LNCAP (cell line): ENCODE measurements at regions not wholly inside any gene's neighbourhood (a gene's known extent, or its start where the extent isn't known, plus 50 kb on each side); places are given as distances from the start of the nearest gene placed in this dataset.

Experiments
- CTCF ChIP-seq: fragments of 450-650 bp; IDR thresholded peaks from 2 replicates; pipeline ENCODE4 v1.5.1; 2017; ENCODE audit warnings: mild to moderate bottlenecking

DNA sequence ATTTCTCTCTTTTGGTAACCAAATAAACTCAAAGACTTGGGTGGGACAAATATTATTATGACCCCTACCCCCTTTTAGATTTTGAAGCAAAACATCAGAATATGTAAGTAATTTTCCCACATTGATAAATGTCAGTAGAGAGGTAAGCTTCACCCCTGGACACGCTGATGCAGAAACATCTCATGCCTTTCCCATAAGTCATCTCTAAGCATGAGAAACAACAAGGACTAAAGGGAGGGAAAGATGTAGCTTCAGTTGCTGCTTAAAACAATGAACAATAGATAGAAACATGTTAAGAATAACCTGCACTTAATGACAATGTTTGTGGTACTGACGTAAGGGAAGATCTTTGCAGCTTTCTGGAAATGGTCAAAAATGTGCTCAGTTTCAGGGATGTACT, 56.3 kb upstream of the SLC8A3 start:
- no peak for TF ChIP-seq CTCF

DNA sequence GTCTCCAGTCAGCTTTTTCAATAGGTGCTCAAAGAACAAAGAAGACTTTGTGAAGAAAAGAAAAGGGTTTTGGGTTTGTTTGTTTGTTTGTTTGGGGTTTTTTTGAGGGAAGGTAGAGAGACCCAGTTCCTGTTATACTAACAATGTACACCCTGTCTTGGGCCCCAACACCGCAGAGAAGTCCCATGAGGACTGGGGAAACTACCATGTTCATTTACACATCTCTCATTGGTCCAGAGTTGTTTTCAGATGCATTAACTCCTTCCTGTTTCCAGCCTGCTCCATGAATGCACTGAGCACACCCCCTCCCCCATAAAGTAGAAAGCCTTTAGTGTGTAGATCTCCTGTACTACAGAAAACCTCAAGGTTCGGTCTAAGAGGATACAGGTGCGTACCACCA, 51.1 kb upstream of the SLC8A3 start:
- no peak for TF ChIP-seq CTCF
